GM10266 (cell line): ENCODE measurements at regions not wholly inside any gene's neighbourhood (a gene's known extent, or its start where the extent isn't known, plus 50 kb on each side); places are given as distances from the start of the nearest gene placed in this dataset.

ENCODE experiments used
- DNase-seq: peaks from one replicate; pipeline ENCODE4 v3.0.0; 2012; ENCODE audit errors: extremely low spot score
- TF ChIP-seq, protein P1 (sequence below): IDR thresholded peaks from 2 replicates; pipeline ENCODE4 v1.5.1; 2012; ENCODE audit warnings: mild to moderate bottlenecking, low read depth; ENCODE audit not compliant: control insufficient read depth, insufficient read depth; ENCODE audit errors: missing control alignments

DNA sequence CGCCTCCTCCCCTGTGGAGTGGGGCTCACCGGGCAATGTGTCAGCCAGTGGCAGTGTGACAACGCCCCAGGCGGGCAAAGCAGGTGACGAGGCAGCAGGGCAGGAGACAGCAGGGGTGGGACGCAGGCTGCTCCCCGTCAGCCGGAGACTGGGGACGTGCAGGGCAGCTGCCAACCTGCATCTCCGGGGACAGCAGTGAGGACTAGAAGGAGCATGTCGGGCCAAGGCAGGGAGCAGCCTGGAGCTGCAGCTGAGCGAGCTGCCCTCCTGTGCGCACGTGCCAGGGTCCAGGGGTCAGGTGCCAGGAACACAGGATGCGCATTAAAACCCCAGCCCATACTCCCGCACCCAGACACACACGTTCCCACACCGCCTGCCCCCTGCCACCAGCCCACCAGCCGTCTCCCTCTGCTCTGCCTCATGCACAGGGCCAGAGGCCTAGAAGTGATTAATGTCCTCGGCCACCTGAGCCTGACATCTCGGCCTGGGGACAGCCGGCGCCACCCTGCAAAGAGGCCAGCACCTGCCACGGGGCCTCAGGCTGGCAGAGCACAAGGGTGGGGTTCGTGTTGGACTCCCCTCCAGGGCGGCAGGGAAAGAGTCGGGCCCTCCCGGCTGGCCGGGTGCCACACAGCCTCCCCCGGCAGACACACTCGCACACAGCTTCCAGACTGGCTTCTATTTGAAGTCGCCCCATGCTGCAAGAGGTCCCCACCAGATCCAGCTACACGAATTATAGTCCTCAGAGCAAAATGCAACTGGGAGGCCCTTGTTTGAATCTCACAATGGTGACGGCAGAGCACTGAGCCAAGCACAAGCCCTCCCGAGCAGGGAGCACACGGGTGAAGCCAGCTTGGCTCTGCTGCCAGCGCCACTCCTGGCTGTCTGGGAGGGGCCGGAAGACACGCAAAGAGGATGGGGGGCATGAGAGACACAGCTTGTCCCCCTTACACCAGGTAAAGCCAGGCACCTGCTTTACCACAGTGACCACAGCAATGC is 90.4 kb downstream of the RBFOX3 start:
- TF ChIP-seq, protein P1, sequence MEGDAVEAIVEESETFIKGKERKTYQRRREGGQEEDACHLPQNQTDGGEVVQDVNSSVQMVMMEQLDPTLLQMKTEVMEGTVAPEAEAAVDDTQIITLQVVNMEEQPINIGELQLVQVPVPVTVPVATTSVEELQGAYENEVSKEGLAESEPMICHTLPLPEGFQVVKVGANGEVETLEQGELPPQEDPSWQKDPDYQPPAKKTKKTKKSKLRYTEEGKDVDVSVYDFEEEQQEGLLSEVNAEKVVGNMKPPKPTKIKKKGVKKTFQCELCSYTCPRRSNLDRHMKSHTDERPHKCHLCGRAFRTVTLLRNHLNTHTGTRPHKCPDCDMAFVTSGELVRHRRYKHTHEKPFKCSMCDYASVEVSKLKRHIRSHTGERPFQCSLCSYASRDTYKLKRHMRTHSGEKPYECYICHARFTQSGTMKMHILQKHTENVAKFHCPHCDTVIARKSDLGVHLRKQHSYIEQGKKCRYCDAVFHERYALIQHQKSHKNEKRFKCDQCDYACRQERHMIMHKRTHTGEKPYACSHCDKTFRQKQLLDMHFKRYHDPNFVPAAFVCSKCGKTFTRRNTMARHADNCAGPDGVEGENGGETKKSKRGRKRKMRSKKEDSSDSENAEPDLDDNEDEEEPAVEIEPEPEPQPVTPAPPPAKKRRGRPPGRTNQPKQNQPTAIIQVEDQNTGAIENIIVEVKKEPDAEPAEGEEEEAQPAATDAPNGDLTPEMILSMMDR: no peak
- DNase-seq: no peak

DNA sequence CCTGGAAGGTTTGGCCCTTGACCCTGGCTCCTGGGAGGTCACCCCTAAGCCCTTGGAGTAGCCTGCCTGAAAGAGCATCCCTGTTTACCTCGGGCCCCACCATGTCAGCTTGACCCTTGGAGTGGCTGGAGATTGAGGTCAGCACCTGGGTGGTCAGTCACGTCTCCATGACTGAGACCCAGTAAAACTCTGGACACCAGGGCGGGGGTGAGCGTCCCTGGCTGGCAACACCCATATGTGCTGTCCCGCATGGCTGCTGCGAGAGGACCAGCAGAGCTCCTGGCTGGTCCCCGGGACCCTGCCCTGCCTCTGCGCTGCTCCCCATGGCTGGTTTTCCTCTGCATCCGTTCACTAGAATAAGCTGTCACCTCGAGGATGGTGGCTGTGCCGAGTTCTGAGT is 91.2 kb downstream of the RBFOX3 start:
- no peak for DNase-seq
- TF ChIP-seq, protein P1: no peak

DNA sequence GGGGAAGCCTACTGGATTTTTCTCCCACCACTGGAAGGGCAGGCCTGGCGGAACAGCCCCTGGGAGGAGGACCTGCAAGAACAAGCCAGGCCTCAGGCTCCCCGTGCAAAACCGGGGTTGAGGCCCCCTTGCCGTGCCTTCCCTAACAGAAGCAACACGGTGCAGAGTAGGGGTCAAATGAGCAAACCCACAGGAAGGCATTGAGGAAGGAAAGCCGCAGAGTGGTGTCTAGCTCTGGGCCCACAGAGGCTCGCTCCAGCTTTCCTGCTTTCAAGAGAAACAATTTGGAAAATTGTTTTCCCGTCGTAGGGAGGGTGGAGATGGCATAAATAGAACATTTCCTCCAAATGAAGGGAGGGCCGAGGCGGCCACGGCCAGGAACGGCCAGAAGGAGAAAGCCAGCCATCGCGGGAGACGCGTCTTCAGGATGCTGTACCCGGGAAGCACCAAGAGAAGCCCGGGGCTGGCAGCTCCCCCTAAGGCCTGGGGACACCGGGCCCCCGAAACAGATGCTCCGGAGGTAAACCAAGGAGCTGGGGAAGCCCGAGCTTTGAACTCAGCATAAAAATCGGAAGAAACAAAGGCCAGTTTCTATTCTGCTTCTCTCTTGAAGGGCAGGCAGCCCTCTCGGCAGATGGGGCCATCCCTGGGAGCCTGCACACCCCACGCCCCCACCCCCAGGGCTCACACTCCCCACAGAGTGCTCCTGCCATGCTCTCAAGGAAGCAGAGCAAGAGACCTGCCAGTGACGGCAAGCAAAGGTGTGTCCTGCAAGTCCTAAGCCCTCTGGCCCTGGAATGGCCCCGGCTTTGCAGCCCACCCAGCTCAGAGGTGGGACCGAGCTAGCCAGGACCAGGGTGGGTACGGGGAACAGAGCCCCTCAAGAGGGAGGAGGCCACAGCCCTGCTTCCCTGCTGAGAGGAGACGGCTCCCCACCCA is 92.0 kb downstream of the RBFOX3 start:
- DNase-seq: no peak
- TF ChIP-seq, protein P1: no peak

DNA sequence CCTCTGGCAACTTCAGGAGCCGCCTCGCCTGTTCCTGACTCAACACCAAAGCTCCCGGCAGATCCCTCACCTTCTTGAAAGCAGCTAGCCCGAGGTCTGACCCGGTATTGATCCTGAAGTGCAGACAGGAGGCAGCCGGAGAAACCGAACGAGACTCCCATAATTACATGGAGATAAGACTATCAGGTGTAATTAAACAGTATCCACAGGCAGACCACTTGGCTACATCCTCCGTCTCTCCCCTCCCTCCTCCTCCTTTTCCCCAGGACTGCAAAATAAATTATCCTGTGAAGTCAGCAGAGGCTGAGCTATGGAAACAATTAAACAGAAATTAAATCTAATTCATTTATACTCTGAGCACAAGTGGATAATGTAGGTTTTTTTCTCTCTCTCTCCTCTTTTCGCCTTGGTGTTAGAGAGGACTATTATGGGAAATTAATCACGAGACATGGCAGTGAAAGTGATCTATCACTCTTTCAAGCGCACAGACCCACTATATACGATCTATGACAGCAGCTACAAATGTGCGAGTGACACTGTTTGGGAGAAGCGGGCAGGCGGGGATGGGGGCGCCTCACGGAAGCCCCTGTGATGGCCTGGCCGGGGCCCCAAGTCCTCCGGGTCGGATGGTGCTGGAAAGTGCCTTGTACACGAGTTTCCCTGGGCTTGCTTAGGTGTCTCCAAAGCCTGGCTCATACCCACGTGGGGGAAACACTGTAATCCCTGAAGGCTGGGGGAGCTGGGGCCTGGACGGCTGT is 92.8 kb downstream of the RBFOX3 start:
- no peak for DNase-seq
- TF ChIP-seq, protein P1: no peak

DNA sequence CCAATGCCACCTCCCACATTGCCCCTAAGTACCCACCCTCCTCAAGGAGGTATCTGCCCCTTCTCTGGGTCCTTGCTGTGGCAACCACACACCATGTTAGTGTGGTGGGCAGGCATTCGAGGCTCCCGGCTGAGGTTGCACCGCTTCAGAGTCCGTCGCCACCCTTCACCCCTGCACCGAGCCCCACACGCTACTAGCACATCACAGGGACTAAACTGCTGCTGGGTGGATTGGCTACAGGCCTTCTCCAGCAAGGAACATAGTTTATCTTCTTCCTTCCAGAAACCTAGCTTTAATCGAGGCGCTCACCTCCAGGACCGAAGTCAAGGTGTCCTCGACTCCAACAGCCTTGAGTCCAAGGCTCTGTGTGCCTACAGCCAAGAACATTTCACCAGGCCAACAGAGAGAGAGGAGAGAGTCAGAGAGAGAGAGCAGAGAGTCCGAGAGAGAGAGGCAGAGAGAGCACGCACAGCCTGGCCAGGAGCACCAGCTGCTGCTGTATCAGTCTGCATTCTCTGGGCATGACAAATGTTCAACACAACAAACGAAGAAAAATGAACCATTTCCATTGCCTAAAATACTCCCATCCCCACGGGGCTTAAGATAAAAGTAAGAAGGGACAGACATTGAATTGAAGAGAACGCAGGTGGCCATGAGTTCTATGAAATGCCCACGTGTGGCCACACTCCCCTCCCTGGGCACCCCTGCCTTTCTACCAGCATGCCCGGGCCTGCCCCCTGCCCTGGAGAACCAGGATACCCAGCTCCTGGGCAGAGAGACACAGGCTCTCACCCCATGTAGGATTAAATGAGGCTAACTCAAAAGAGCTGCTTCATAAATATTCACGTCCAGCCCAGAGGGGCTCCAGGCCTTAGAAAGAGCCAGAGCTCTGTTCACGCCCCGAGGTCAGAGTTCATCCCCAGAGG is 94.9 kb downstream of the RBFOX3 start:
- TF ChIP-seq, protein P1: no peak
- DNase-seq: no peak

DNA sequence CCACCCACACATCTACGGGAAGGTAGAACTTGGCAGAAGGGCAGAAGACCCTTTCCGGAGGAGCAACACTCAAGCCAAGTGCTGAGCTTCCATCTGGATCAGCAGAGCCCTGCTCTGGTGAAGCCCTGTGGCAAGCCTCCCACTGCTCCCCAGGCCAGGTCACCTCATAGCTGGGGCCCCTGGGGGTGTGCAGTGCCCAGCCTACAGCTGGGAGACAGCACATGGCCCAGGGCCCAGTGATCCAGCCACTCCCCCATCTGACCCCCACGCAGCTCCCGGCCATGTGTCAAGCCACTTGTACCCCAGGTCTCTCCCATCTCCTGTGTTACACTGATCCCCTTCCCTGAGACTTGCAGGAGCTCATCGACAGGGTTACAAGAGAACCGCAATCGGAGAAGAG is 95.7 kb downstream of the RBFOX3 start:
- TF ChIP-seq, protein P1: no peak
- no peak for DNase-seq
